Gastrocnemius medialis (tissue), 4 donors: ENCODE measurements at regions not wholly inside any gene's neighbourhood (a gene's known extent, or its start where the extent isn't known, plus 50 kb on each side); places are given as distances from the start of the nearest gene placed in this dataset.
A peak's percentile ranks its signal among the peaks of the same experiment; 100 is the strongest.

ENCODE experiments used
- ATAC-seq, 2 donors: fragments of 150-250 bp; one replicate each; pipeline ENCODE4 v1.9.1; 2016
- DNase-seq, 2 donors: peaks; one replicate each; pipeline ENCODE4 v3.0.0-alpha.2; 2019
- H3K27ac ChIP-seq, 4 donors: fragments of 200-600 bp; sonication (generic); 1 replicate in 1 of 4; 2 replicates in 3 of 4; pipeline ENCODE4 v1.5.1; 2016 to 2018; ENCODE audit warnings: mild to moderate bottlenecking in 2 of 4, moderate library complexity in 1 of 4
- H3K27me3 ChIP-seq, 3 donors: fragments of 200-600 bp; sonication (generic) in 2 of 3; 1 replicate in 1 of 3; 2 replicates in 2 of 3; pipeline versions ENCODE4 v1.5.1 to v1.6.0; 2016 to 2019; ENCODE audit warnings: mild to moderate bottlenecking in 1 of 3, moderate library complexity in 1 of 3
- H3K36me3 ChIP-seq, 2 donors: fragments of 200-600 bp; sonication (generic) in 1 of 2; one replicate each; pipeline ENCODE4 v1.5.1; 2017 to 2018
- H3K4me1 ChIP-seq, 2 donors: fragments of 200-600 bp; sonication (generic) in 1 of 2; one replicate each; pipeline ENCODE4 v1.5.1; 2016 to 2017; ENCODE audit warnings: mild to moderate bottlenecking in 2 of 2
- H3K4me3 ChIP-seq, 4 donors: fragments of 200-600 bp; sonication (generic) in 3 of 4; 1 replicate in 1 of 4; 2 replicates in 3 of 4; pipeline ENCODE4 v1.5.1; 2016 to 2019; ENCODE audit warnings: mild to moderate bottlenecking in 2 of 4
- H3K9me3 ChIP-seq, 3 donors: fragments of 200-600 bp; sonication (generic) in 2 of 3; 1 replicate in 1 of 3; 2 replicates in 2 of 3; pipeline ENCODE4 v1.5.1; 2016 to 2019
- POLR2A ChIP-seq, 2 donors: fragments of 450-650 bp; IDR thresholded peaks; one replicate each; pipeline ENCODE4 v1.6.1; 2017; ENCODE audit warnings: antibody characterized with exemption in 2 of 2, mild to moderate bottlenecking in 2 of 2, moderate library complexity in 2 of 2
- in situ Hi-C, 4 donors: fragments of 200-750 bp; cut with MboI; loops; one replicate each; pipeline versions ENCODE4 v1.15.0 to v1.8.0; 2017; ENCODE audit warnings: low sequenced_read_pairs in 4 of 4
- intact Hi-C: fragments of 100-400 bp; cut with DNase I; formaldehyde crosslinking; loops from one replicate; pipeline ENCODE4 v1.15.1; 2023; ENCODE audit warnings: low total_unique reads
- TF ChIP-seq, protein P1 (sequence below), 5 experiments: fragments of 450-650 bp in 3 of 5; fragments of 200-600 bp in 2 of 5; sonication (generic) in 2 of 5; IDR thresholded peaks in 4 of 5; conservative IDR thresholded peaks in 1 of 5; 1 replicate in 4 of 5; 2 replicates in 1 of 5; pipeline ENCODE4 v1.5.1; 2016 to 2019; ENCODE audit warnings: antibody characterized with exemption in 5 of 5, mild to moderate bottlenecking in 3 of 5, moderate library complexity in 3 of 5

DNA sequence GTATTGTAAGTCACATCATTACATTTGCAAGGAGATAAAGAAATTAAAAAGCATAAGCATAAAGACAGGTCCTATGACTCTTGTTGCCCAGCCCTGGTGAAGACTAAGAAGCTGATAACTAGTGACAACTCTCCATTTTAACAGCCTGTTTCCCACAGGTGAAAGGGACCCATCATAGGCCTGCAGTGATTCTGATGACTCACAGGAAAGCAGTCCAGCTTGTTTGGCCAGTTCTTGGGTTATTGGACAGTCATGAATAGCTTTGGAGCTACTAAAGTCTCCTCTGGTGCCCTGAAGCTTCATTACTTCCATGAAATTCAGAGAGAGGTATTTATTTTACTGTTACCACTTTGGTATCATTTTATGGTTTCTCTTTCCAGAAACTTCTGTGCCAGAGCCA, 55.5 kb upstream of the DYRK2 start:
- ATAC-seq: no peak
- Histone ChIP-seq H3K27me3 (no peaks in the 10 kb centered on the region), H3K36me3 (no peaks in the 10 kb centered on the region), H3K4me3 (no peak overlapping the region), H3K9me3 (no peaks in the 10 kb centered on the region), H3K4me1 (peaks cover 0 to 4% of the 10 kb centered on the region in 2 donors), H3K27ac (peak overlapping the region in 1 of 4 donors; percentile 44)
- no peak for DNase-seq
- TF ChIP-seq, protein P1, sequence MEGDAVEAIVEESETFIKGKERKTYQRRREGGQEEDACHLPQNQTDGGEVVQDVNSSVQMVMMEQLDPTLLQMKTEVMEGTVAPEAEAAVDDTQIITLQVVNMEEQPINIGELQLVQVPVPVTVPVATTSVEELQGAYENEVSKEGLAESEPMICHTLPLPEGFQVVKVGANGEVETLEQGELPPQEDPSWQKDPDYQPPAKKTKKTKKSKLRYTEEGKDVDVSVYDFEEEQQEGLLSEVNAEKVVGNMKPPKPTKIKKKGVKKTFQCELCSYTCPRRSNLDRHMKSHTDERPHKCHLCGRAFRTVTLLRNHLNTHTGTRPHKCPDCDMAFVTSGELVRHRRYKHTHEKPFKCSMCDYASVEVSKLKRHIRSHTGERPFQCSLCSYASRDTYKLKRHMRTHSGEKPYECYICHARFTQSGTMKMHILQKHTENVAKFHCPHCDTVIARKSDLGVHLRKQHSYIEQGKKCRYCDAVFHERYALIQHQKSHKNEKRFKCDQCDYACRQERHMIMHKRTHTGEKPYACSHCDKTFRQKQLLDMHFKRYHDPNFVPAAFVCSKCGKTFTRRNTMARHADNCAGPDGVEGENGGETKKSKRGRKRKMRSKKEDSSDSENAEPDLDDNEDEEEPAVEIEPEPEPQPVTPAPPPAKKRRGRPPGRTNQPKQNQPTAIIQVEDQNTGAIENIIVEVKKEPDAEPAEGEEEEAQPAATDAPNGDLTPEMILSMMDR (IDR thresholded peaks at IDR 0.05 in 4 of 5, conservative IDR thresholded peaks at IDR 0.05 in 1 of 5): no peak
- TF ChIP-seq POLR2A (IDR thresholded peaks at IDR 0.05): no peak
- intact Hi-C loops (no loop called here), in situ Hi-C loops (no loop called here)

DNA sequence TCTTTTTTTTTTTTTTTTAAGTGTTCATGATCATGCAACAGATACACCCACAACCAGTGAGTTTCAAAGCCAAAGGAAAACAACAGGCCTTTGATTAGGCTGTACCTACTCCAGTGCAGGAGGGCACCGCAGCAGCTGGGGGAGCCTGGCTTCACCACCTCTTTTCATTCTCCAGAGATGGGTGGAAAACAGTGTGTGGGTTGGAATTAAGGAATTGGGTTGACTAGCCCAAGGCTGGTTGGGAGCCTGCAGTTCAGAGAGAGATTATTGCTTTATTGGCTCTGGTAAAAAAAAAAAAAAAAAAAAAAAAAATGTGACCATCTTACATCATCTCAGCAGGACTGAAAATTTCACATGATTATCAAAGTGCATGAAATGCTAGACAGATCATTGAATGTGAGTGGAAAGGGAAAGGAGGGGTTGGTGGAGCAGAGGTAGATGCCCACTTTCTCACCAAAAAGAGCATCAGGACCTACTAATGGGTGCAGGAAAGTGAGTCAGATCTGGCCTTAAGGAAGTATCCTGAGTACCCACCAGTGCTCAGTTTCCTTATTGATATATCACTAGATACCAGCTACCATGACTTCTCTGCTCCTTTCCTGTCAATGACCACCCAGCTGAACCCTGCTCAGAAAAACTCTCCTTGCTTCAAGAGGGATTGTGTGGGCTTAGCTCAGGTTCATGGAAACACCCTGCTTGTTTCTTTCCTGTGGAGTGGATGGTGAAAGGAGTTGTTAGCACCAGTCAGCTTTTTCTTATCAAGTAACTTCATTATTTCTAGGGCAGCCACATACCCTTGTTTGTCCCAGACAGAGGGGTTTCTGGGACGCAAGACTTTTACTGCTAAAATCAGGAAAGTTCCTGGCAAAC, 54.8 kb upstream of the DYRK2 start:
- no peaks in the 10 kb centered on the region for H3K36me3 ChIP-seq
- H3K27me3 ChIP-seq: no peaks in the 10 kb centered on the region
- H3K9me3 ChIP-seq: no peaks in the 10 kb centered on the region
- intact Hi-C loops: no loop called here
- H3K27ac ChIP-seq: no peak overlapping the region
- H3K4me1 ChIP-seq: peaks cover 0 to 4% of the 10 kb centered on the region in 2 donors
- H3K4me3 ChIP-seq: no peak overlapping the region
- no peak for ATAC-seq
- in situ Hi-C loops: no loop called here
- DNase-seq: no peak
- TF ChIP-seq, protein P1 (IDR thresholded peaks at IDR 0.05 in 4 of 5, conservative IDR thresholded peaks at IDR 0.05 in 1 of 5): no peak
- no peak for TF ChIP-seq POLR2A (IDR thresholded peaks at IDR 0.05)

DNA sequence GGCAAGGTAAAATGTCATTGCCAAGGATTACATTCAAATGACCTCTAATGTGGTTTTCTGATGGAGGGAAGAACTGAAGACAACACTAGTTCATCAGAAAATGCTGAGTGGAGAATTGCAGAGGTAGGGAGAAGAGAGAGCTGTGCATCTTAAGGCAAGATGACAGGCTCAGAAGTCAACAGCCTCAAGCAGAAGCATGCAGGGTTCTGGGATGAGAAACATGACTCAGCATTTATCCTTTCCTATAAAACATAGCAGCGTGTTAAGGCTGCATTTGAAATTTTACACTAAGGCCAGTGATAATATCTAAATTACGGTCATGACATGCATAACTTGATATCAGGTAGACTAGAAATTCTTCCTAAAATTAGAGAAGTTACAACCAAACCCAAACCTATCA, 53.7 kb upstream of the DYRK2 start:
- DNase-seq (no peak), ATAC-seq (no peak)
- TF ChIP-seq, protein P1 (IDR thresholded peaks at IDR 0.05 in 4 of 5, conservative IDR thresholded peaks at IDR 0.05 in 1 of 5): no peak
- TF ChIP-seq POLR2A (IDR thresholded peaks at IDR 0.05): no peak
- Histone ChIP-seq H3K9me3 (no peaks in the 10 kb centered on the region), H3K27me3 (no peaks in the 10 kb centered on the region), H3K4me3 (no peak overlapping the region), H3K36me3 (no peaks in the 10 kb centered on the region), H3K27ac (no peak overlapping the region), H3K4me1 (peaks cover 0 to 4% of the 10 kb centered on the region in 2 donors)
- intact Hi-C loops (no loop called here), in situ Hi-C loops (no loop called here)

DNA sequence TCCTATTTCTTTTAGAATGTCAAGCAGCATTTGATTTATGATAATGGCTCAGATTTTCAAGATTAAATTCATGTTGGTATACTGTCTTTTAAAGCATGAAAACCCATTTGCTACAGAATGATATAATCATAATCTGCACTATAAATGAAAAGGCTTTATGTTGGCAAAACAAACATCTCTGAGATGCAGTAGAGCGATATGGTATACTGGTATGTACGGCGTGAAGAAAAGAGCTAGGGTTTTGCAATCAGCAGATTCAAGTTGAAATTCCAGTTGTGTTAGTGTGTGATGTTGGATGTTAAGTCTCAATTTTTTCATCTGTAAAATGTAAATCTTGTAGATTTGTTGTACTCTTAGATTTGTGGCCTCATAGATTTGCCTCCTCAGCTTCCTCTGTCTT, 53.2 kb upstream of the DYRK2 start:
- no peak for TF ChIP-seq POLR2A (IDR thresholded peaks at IDR 0.05)
- TF ChIP-seq, protein P1 (IDR thresholded peaks at IDR 0.05 in 4 of 5, conservative IDR thresholded peaks at IDR 0.05 in 1 of 5): no peak
- no peaks in the 10 kb centered on the region for H3K27me3 ChIP-seq
- peaks cover 0 to 4% of the 10 kb centered on the region in 2 donors for H3K4me1 ChIP-seq
- ATAC-seq (no peak), DNase-seq (no peak)
- H3K9me3 ChIP-seq: no peaks in the 10 kb centered on the region
- no peaks in the 10 kb centered on the region for H3K36me3 ChIP-seq
- intact Hi-C loops: no loop called here
- H3K27ac ChIP-seq: no peak overlapping the region
- in situ Hi-C loops: no loop called here
- no peak overlapping the region for H3K4me3 ChIP-seq
